HG03354 (cell line): ENCODE measurements at regions not wholly inside any gene's neighbourhood (a gene's known extent, or its start where the extent isn't known, plus 50 kb on each side); places are given as distances from the start of the nearest gene placed in this dataset.

Experiments
- ATAC-seq: cut with Tn5 transposase; IDR thresholded peaks from one replicate; pipeline ENCODE4 v1.9.1; 2021; ENCODE audit warnings: mild to moderate bottlenecking; ENCODE audit not compliant: unreplicated experiment, poor library complexity, severe bottlenecking

DNA sequence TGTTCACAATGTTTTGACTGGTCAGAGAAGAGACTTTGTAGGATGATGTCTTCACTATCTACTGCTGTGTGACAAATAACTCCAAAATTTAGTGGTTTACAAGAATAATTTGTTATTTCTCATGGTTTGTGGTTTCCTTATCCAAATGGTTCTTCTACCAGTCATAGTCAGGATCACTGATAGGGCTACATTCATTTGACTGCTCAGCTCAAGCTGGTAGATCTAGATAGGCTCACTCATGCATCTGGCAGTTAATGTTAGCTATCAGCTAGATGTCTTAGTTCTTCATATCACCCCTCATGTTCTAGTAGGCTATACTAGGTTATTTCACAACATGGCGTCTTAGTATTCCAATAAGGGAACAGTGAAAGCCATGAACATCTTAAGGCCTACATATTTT, 131.0 kb downstream of the ID4 start:
- no peak for ATAC-seq

DNA sequence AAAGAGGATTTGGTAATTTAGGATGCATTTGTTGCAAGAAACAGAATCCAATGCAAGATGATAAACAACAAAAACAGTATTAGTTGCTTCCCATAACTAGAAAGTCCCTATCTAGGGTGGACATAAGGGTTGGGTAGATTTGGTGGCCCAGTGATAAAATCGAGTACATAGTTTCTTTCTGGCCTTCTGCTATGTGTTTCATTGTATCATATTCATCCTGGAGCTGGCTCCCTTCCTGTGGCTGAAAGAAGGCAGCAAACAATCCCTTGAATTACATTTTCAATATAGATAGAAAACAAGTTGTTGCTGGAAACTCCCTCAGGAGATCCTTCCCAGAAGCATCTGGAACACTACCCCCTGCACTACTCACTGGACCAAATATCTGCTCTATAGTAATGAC, 135.1 kb downstream of the ID4 start:
- ATAC-seq, result no peak

- ATAC-seq, result no peak
Observed at GRCh38 chr6:19976411-19977129, 139.4 kb downstream of the ID4 start.

DNA sequence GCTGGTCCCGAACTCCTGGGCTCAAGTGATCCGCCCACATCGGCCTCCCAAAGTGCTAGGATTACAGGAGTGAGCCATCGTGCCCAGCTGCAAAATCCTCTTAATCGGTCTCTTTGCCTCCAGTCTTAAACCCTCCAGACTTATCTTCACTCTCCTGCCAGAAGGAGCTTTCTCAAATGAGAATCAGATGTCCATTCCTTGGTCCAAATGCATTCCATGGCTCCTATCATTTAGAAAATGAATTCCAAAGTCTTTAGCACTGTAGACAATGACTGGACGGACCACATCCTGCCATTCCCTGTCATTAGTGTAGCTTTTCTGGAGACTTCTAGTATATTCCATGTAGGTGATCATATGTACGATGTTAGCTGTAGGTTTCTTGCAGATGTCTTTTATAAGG, 141.9 kb downstream of the ID4 start:
- ATAC-seq, result no peak

GRCh38 chr6:19979986-19980385, 142.8 kb downstream of the ID4 start:
- ATAC-seq, result no peak

GRCh38 chr6:19983374-19983773, 146.2 kb downstream of the ID4 start:
- no peak for ATAC-seq

GRCh38 chr6:19986691-19987438, 149.7 kb downstream of the ID4 start:
- no peak for ATAC-seq

- ATAC-seq, result no peak
Observed at GRCh38 chr6:19988555-19988954, 151.4 kb downstream of the ID4 start.

- no peak for ATAC-seq
Observed at GRCh38 chr6:19991176-19991575, 154.0 kb downstream of the ID4 start.

- no peak for ATAC-seq
Observed at GRCh38 chr6:19994909-19995308, 157.7 kb downstream of the ID4 start.

- ATAC-seq, result no peak
Observed at GRCh38 chr6:19995575-19996257, 158.5 kb downstream of the ID4 start.

DNA sequence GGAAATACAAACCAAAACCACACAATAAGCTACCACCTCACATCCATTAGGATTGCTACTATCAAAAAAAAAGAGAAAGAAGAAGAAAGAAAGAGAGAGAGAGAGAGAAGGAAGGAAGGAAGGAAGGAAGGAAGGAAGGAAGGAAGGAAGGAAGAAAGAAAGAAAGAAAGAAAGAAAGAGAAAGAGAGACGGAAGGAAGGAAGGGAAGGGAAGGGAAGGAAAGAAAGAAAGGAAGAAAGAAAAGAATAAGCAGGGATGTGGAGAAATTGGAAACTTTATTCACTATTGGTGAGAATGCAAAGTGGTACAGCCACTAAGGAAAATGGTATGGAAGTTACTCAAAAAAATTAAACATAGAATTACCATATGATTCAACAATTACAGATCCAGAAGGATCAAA, 159.9 kb downstream of the ID4 start:
- no peak for ATAC-seq

- ATAC-seq, result no peak
Observed at GRCh38 chr6:19998541-19998940, 161.4 kb downstream of the ID4 start.

- ATAC-seq, result peak; percentile 94
Observed at GRCh38 chr6:19999319-20000191, 162.4 kb downstream of the ID4 start.

DNA sequence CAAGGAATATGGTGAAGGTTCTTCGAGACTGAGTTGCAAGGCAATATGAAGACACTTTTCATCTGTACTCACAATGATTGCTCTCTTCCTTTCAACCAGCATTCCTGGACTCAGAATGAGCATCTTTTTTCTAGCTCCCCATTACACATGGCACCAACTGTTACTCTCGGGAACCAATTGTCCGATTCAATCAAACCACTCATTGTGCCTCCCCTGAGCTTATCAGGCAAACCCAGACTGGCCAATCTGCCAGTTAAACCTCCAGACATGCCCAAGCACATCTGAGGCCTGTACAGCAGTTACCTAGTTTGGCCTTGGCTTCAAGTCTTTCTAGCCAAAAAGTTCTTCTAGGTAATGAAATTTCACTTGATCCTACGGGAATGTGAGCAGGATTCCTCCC, 164.1 kb downstream of the ID4 start:
- ATAC-seq, result no peak

GRCh38 chr6:20006037-20006436, 168.9 kb downstream of the ID4 start:
- ATAC-seq, result no peak

DNA sequence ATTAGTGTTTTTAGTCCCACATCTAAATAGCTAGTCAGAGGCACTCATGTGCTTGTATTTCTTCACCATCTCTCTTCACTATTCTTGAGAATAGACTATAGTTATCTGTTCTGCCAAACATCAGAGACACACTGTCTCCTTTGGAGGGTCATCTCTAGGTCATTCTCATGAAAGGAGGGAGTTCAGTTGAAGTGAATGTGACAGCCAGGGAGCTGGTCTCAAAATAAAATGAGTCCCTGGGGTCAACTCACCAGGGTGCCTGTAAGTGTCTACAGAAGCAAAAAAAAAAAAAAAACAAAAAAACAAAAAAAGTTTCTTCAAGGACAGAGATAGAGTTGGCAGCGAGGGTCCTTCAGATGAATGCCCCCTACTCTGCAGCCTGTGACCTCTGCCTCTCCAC, 171.0 kb downstream of the ID4 start:
- no peak for ATAC-seq

DNA sequence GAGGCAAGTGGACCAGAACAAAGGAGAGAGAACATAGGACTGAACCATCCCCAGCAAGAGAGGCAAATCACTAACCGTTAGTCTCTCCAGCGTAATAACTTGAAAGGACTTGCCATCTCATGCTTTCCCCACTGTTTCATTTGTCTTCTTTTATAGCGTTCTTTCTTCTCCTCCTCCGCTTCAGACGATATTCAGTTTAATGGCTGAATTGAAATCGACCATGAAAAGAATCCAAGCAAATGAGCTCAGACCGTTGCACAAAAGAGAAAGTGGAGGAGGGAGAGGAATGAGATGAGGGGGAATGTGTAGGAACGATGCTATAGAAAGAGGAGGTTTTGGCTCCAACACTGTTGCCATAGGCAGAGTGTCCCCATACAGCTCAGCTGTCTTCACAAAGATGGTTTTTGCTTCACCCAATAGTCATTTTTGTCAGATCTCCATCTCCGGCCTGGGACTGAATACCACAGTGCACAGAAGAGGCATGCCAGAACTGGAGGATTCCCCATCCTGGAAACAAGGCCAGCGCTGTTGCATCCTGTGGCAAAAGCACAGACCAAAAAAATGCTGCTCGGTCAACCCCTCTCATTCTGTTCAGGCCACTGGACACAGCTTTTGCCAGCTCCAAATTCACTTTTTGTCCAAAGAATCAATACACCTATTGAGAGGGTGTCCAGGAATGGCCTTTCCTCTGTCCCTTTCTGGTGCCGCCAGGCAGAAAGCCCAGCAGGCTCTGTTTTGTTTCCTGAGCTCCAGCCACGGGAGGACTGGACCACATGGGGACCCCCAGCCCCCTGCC, 176.1 kb downstream of the ID4 start:
- no peak for ATAC-seq

DNA sequence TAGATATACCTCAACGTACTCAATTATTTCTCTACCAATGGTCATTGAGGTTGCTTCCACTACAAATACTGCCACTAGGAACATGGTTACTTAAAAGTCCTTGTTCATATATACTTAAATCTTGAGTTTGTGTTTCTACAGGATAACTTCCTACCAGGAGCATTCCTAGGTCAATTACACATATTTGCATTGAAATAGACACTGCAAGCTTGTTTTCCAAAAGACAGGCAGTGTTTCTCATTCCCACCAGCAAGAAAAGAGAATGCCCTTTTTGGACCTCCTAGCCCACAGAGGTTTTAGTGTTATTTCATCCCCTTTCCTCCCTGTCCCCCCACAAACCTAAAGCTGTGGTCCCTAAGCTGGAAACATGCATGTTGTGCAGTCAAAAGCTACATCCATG, 177.3 kb downstream of the ID4 start:
- no peak for ATAC-seq
